ENCODE measurements at regions not wholly inside any gene's neighbourhood (a gene's known extent, or its start where the extent isn't known, plus 50 kb on each side); places are given as distances from the start of the nearest gene placed in this dataset.

DNA sequence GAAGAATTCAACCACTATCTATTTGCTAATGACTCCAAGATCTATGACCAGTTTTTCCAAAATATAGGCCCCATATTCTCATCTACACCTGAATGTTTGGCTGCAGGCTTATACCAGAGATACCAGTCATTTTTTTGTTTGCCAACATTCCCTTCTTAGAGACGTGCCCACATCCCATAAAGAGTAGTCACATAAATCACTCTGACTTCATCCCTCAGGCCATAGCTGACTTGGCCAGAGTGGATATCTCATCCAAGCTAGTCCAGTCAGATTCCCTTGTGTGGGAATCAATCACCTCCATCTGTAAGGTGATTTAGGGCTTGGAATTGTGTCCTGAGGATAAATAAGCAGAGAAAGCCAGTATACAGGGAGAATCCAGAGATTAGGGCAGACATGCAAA is 124.3 kb upstream of the SLC24A2 start:
- Histone ChIP-seq H4K20me1 (replicated peaks; ENCODE audit: control insufficient read depth, insufficient read depth, low read length) (no peaks in the 10 kb centered on the region), H3K4me2 (ENCODE audit: insufficient read depth, low read length) (no peak overlapping the region), H3K9me1 (ENCODE audit: control insufficient read depth, insufficient read depth, low read length) (no peaks in the 10 kb centered on the region), H3K79me2 (ENCODE audit: control insufficient read depth, insufficient read depth, low read length) (no peaks in the 10 kb centered on the region), H3K4me3 (no peak overlapping the region), H3K27ac (ENCODE audit: extremely low read depth, low read depth, low read length) (no peak overlapping the region), H3K27me3 (ENCODE audit: control insufficient read depth in 2 of 2, insufficient read depth in 2 of 2, low read length in 2 of 2) (no peaks in the 10 kb centered on the region), H3K9me3 (replicated peaks; ENCODE audit: control insufficient read depth, insufficient read depth, low read depth, low read length) (no peaks in the 10 kb centered on the region), H3K36me3 (ENCODE audit: control insufficient read depth, insufficient read depth, low read length) (no peaks in the 10 kb centered on the region), H3K4me1 (replicated peaks in 1 of 2; ENCODE audit: control insufficient read depth in 2 of 2, insufficient read depth in 2 of 2, low read length in 2 of 2) (no peaks in the 10 kb centered on the region), H2AFZ (ENCODE audit: low read depth, low read length) (no peak overlapping the region), H3K9ac (ENCODE audit: insufficient read depth in 1 of 2, low read depth in 2 of 2, low read length in 2 of 2) (no peak overlapping the region)
- BruUV-seq (replicated peaks): no TSS peak
- TF ChIP-seq ZNF133 (CRISPR knock-in tag; IDR thresholded peaks at IDR 0.05): no peak
- no peak for TF ChIP-seq SNRNP70 (optimal IDR thresholded peaks at IDR 0.05; ENCODE audit: low read depth, low read length)
- TF ChIP-seq ZNF589 (CRISPR knock-in tag; IDR thresholded peaks at IDR 0.05; ENCODE audit: low read depth): no peak
- no peak for TF ChIP-seq HDAC8 (tag; IDR thresholded peaks at IDR 0.05)
- no peak for TF ChIP-seq PYGO2 (tag; IDR thresholded peaks at IDR 0.05)
- no peak for TF ChIP-seq CAMTA2 (CRISPR knock-in tag; conservative IDR thresholded peaks at IDR 0.05)
- TF ChIP-seq EP300 (IDR thresholded peaks at IDR 0.05; ENCODE audit: low read length): no peak
- no peak for TF ChIP-seq CBFA2T3 (IDR thresholded peaks at IDR 0.05)
- no peak for TF ChIP-seq HINFP (tag; conservative IDR thresholded peaks at IDR 0.05; ENCODE audit: low read depth)
- TF ChIP-seq CBFA2T2 (conservative IDR thresholded peaks at IDR 0.05): no peak
- no peak for TF ChIP-seq RFX7 (CRISPR knock-in tag; IDR thresholded peaks at IDR 0.05)
- no peak for TF ChIP-seq ATF1 (CRISPR knock-in tag; IDR thresholded peaks at IDR 0.05)
- TF ChIP-seq ATF1 (tag; IDR thresholded peaks at IDR 0.05): no peak
- FAIRE-seq: no peak
- WGBS (ENCODE audit: insufficient coverage, low coverage, missing lambda C conversion rate): 8% methylated on average over 1 of the region's 1 CpG
- ATAC-seq: no peak
- in situ Hi-C loops (cut with MboI) (no loop called here), intact Hi-C loops (cut with micrococcal nuclease) (no loop called here)
- ChIA-PET CTCF (ENCODE audit: low intra/inter-chr PET ratio) (no interaction called here), POLR2A (no interaction called here)
- DNase-seq (ENCODE audit: extremely low read depth in 1 of 4, low spot score in 3 of 4): no peak
